Anterior cingulate cortex (tissue), 58 donors: ENCODE measurements at regions not wholly inside any gene's neighbourhood (a gene's known extent, or its start where the extent isn't known, plus 50 kb on each side); places are given as distances from the start of the nearest gene placed in this dataset.
"Not testable (repeated sequence)": the region's sequence is repeated elsewhere in the genome, so short reads cannot be mapped to it uniquely, and the experiment has no call there.

Experiments used
- DNase-seq, 58 donors: peaks; one replicate each; lab custom pipeline; 2025; lab: John Stamatoyannopoulos, UW

DNA sequence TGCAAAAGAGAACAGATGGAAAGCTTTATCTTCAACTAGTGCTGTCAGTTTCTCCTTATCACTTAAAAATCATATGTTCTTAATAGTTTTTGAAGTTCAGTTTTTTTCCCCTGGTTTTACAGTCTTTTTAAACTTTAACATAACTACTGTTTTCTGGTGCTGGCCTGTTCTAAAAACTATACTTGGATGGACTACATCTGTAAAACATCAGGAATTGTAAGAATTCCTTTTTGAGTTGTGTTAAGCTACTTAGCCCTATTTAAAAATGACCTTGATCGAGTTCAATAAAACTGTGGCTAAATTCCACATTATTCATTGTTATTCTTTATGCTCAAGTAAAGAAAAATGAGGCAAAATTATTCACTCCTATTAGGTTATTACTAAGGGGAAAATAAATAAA is 397.7 kb downstream of the NUP35 start:
- DNase-seq = no peak

DNA sequence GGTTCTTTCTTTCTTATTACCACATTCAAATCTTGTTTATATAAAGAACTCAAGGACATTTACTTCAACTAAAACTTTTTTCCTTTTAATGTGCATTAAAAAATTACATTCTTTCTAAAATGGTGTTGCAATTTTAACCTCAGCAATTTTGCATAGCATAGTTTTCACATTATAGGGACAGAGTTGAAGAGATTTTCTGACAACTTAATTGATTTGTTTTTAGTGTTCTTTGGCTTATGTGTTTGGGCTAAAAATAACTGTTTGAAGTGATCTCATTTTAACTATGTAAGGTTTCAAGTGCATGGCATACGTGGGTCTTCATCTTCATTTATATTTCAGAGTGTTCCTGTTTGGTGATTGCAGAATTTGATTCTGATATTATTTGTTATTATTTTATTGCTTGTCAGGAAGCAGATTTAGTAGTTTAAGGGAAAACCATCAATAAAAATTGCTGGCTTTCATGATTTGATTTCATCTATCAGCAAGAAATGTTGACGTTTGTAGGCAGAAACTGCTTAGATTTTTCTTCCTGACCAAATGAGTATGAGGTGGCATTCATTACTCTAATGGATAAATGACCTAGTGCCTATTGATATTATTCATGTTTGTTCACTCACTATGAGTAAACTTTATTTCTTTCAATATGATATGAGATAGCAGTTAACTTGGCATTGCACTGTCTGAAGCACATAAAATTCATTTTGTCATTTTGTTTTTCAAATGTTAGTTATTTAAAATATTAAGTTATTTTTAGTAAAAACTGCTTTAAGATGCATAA is 398.4 kb downstream of the NUP35 start:
- no peak for DNase-seq

DNA sequence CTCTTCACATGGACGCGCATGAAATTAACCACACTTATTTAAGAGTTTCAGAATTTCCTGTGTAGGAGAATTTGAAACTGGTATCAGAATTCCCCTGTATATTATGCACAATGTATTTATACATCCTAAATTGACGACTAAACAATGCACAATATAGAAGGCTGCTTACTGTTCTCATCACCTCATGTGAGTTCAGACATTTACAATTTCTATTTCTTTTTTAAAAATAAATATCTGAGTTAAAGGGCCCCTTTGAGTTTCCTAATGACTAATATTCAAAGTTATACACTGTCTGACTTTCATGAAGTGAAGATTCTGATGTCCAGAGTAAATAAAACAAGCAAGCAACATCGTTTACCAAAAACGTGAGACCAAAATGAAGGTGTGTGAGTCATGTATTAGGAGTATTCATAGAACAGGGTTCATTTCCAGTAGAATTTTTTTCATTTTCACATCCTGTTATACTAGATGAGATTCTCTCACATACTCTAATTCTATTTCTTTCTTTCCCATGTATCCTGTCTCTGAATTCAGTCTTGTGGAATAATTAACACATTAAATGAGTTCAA is 406.2 kb downstream of the NUP35 start:
- no peak for DNase-seq

- no peak for DNase-seq
These were observed 408.3 kb downstream of the NUP35 start for GRCh38 chr2:183532514-183532913.

DNA sequence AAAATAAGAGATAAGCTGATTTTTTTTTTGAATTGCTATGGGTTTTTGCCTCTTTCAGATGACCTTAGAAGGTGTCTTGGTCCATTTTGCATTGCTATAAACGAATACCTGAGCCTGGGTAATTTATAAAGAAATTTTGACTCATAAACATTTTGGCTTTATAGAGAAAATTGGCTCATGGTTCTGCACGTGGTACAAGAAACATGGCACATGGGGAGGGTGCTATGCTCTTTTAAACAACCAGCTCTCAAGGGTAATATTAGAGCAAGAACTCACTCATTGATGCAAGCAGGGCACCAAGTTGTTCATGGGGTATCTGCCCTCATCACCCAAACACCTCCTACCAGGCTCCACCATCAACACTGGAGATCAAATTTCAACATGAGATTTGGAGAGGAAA is 408.8 kb downstream of the NUP35 start:
- no peak for DNase-seq

DNA sequence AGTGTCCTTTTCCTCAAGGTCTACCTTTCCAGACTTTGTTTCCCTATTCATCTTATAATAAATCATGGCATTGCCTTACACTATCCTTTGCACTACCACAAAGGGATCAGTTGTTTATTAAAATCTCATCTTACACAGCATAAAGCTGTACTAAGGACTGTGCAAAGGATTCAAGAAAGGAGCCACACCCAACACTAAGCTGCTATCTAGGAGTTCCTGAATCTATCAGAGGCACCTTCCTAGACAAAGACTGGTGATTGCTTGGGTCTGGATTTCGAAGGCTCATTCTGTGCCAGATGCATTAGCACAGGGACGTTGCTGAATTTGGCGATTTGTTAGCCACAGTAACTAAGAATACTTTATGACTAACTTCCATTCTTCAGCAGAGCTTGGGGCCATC is 412.0 kb downstream of the NUP35 start:
- DNase-seq = no peak

- no peak for DNase-seq
These were observed 412.5 kb downstream of the NUP35 start for GRCh38 chr2:183536714-183537113.

DNA sequence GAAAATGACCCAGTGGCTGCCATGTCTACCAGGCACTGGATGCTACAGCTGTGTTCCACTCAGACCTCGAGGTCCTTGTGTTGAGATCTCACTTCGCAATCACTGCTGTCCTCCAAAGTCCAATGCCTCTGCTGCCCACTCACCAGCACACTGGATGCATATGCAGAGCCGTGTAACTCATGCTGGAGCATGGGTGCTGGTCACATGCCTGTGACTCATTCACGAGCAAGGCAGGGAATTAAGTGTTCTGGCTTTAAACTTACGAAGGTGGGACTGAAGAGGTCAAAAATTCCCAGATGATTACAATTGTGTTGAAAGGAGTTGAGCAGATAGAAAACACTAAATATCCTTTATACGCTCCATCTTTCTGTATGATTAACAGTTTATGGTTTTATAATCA is 417.5 kb downstream of the NUP35 start:
- DNase-seq = no peak

DNA sequence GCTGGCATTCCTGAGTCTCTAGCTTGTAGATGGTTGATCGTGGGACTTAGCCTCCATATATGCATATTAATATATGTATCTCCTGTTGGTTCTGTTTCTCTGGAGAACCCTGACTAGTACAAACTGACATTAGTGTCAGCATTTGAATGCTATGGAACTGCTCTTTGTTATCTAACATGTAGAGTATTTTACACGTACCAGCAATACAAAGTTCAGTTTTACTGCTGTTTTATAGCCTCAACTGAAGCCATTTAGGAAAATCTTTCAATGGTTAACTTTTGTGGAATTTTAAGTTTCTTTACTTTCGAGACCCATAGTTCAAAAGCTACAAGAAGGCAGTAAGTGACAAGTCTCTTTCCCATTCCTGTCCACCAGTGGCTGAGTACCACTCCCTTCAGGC is 418.4 kb downstream of the NUP35 start:
- no peak for DNase-seq

GRCh38 chr2:183543222-183543621 is 419.0 kb downstream of the NUP35 start:
- DNase-seq = no peak

DNA sequence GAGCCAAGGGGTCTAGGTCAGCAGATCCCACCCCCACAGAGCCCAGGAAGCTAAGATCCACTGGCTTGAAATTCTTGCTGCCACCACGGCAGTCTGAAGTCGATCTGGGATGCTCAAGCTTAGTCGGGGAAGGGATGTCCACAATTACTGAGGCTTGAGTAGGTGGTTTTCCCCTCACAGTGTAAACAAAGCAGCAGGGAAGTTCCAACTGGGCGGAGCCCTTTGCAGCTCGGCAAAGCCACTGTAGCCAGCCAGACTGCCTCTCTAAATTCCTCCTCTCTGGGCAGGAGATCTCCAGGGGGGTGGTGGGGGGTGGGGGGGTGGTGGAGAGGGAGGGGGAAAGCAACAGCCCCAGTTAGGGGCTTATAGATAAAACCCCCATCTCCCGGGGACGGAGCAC is 419.5 kb downstream of the NUP35 start:
- no peak for DNase-seq

GRCh38 chr2:183546560-183547350 is 422.5 kb downstream of the NUP35 start:
- not testable (repeated sequence) for DNase-seq

DNA sequence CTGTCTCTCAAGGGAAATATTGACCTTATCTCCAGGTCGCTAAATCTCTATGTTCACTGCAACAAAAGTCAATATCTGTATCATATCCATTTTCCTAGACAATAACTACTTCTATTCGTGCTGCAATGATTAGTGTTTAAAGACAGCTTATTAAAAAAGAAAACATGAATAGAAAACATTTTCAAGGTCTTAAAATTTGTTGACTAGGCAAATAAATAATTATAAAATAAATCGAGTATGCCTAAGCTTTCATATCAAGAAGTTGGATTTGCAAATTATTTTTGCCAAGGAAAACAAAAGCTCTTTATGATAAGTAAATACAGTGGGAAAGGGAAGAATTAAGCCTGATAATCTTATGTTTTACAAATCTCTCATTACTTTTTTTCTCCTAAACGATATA is 428.5 kb downstream of the NUP35 start:
- DNase-seq = no peak

DNA sequence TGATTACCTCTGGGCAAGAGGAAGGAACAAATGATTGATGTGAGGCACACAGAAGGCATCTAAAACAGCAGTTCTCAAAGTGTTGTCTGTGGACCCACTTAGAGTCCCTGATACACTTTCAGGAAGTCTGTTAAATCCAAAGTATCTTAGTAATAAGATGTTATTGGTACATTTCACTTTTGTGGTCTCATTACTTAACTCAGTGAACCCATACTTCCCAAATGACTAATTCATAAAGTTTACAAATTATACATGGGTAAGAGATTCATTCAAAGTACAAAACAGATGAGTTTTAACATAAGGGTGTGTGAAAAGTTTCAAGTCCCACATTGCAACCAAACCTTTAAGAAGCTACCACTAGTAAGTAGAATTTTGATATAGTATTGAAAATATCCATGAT is 440.5 kb downstream of the NUP35 start:
- no peak for DNase-seq

DNA sequence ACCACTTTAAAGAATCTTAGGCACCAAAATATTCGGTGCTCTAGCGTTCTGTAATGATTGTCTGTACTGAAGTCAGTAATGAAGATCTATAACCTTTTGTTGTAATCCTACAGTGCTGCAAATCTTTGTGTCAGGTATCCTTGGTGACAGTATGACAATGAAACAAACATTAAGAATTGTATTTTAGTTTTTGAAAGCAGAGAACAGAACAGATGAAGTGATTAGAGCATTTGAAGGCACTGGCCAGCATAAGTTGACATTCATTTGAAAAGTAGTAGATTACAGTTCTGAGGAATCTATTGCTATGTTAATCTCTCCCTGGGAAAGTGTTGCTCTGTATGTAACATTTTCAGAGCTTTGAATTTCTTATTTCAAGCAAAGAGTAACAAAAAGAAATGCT is 451.2 kb downstream of the NUP35 start:
- DNase-seq = no peak

DNA sequence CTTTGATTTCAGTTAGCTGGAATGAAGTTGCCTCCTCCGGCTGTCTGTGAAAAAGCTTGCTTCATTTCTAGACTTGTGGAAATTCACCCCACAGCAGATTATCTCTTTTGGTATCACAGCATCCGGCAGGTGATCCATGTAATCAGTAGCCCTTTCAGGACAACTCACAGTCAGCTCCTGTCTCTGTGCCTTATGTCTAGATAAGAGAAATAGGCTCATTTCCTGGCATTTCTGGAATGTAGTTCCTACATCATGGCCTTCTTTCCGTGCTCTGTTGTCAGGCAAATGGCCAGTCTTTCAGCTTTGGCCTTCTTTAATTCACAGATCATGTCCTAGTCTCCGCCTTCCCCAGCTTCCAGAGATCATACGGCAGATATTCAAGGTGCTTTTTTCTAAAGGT is 455.4 kb downstream of the NUP35 start:
- no peak for DNase-seq

DNA sequence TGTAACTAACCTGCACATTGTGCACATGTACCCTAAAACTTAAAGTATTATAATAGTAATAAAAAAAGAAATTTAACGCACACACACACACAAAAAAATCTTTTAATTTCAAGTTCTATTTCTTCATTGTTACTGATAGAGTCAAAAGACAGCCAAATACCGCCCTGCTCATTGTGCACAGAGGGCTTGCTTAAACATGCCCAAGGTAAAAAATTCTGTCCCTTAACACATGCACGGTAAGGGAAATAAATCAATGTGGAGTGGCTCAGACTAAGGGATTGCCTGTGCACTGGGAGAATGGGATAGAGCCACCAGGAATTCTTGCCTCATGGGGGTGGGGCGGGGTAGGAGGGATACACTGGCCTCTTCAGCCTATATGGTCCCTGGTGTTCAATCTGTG is 468.0 kb downstream of the NUP35 start:
- no peak for DNase-seq

- no peak for DNase-seq
These were observed 469.9 kb downstream of the NUP35 start for GRCh38 chr2:183594150-183594549.

GRCh38 chr2:183597841-183598240 is 473.6 kb downstream of the NUP35 start:
- no peak for DNase-seq

DNA sequence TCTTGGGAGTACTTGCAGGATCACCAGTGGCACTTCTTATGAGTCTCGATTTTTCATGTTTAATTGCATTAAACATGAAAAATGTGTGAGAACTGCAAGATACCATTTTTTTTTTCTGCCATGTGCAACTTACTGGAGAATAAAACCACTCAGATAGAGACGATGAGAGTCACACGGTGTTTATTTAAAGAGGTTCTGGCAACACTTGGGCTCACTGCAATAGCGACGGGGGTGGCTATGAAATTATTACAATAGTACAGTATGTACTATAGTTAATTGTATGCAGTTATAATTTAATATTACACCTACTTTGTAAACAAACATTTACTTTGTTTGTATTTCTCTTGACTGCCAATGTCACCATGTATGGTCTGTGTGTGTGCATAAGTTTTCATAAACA is 479.8 kb downstream of the NUP35 start:
- DNase-seq = no peak

GRCh38 chr2:183605440-183605839 is 481.2 kb downstream of the NUP35 start:
- DNase-seq = no peak
